ENCODE measurements at regions not wholly inside any gene's neighbourhood (a gene's known extent, or its start where the extent isn't known, plus 50 kb on each side); places are given as distances from the start of the nearest gene placed in this dataset.
A peak's percentile ranks its signal among the peaks of the same experiment; 100 is the strongest.
"Not testable (repeated sequence)": the region's sequence is repeated elsewhere in the genome, so short reads cannot be mapped to it uniquely, and the experiment has no call there.

DNA sequence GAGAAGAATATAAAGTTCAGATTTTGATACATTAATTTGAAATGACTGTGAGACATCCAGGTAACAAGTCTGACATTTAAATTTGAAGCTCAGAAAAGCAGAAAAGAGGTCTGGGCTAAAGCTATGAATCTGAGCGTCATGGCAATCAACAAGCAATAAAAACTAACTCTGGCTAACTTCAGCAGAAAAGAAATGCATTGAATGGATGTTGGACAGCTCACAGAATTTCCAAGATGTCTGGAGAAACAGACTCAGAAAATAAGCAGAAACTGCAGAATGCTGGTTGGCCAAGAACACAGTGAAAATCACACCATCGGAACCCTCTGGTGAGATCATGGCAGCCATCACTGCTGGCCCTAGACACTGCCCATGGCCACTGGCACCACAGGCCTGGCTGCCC is 366.6 kb downstream of the METTL4 start:
- no peak for DNase-seq

DNA sequence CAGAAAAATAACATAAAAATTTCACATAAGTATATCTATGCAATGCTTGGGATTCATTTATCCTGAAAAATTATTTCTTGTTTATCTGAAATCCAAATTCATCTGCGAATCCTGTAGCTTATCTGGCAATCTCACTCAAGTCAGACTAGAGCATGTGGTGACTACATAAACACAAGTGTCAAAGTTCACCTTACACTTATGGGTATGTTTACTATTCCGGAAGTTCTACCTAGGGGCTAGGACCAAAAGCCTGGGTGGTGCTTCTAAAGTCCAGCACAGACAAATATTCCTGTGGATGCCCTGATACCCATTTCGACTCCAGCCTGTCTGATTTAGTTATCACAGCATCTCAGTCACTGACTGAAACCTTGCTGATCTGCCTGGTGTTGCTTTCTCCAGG is 364.0 kb downstream of the METTL4 start:
- DNase-seq = no peak

DNA sequence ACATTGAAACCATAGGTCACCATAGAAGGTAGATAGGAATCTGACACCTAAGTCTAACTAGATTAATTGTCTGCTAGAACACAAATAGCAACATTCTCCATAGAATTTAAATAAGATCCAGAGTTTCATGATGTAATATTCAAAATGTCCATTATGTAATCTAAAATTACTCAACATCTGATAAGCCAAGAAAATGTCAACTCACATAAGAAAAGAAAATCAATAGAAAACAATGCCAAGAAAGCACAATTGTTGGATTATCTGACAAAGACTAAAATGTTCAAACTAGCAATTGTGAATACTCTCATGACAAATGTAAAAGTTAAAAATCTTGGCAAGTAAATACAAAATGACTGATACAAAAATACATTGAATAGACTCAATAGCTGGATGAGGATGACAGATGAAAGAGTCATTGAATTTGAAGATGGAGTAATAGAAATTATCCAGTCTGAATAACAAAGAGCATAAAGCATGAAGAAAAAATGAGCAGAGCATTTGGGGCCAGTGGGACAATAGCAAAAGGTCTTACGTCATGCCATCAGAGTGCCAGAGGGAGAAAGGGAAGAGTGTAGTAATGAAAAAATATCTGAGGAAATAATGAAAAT is 358.6 kb downstream of the METTL4 start:
- no peak for DNase-seq

DNA sequence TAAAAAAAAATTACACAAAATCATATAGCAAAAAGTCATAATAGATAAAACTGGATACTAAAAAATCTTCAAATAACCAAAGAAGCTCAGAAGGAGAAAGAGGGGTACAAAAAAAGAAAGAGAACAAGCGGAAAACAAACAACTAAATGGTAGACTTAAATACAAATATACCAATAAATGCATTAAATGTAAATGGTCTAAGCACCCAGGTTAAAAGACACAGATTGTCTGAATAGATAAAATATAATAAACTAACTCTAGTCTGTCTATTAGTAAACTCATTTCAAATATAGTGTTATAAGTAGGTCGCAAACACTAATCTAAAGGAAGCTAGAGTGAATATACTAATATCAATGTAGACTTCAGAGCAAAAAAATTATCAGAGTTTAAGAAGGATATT is 357.4 kb downstream of the METTL4 start:
- DNase-seq = no peak

DNA sequence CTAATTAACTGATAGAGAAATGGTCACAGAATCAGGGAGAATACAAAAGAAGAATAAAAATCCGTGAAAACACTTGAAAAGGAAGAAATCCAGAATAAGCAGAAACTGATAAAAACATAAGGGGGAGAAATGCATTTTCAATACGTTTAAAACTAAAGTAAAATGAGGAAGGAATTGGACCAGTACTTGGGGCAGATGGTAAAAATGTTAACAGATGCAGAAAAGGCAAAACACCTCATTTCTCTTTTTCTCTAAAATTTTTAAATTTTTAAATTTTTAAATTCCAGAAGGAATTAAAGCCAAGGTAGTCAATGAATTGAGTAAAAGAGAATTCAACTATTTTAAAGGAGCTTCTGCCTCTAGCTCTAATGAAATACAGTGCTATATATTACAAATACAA is 353.9 kb downstream of the METTL4 start:
- DNase-seq = no peak

DNA sequence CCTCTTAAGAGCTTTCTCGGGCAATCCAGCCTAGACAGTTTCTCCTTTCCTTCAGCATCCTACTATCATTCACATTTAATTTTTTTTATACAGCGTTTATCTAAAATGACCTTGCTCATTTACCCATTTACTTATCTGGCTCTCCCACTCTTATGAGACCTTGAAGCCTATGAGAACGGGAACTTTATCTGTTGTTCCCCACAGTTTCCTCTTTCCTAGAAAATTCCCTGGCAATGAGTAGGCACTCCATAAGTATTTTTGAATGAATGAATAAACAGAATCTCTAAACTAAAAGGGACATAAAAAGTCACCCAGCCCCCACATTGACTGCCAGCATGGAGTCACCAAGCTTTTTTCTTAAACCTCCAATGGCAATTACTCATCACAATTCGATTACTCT is 353.2 kb downstream of the METTL4 start:
- no peak for DNase-seq

DNA sequence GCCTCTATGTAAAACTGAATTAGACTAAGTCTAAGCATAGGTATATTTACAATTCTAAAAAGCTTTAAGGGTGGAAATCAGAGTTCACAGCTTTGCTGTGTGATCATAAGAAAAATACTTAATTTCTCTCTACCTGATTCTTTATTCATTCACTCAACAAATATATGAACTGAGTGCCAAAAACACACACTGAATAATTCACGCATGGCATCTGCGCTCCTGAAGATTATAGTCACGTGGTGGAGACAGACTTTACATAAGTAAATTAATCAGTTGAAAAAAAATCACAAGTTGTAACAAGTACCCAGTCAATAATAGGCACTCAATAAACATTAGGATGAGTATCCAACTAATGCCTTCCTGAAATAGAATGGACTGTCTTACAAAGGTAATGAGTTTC is 351.6 kb downstream of the METTL4 start:
- no peak for DNase-seq

DNA sequence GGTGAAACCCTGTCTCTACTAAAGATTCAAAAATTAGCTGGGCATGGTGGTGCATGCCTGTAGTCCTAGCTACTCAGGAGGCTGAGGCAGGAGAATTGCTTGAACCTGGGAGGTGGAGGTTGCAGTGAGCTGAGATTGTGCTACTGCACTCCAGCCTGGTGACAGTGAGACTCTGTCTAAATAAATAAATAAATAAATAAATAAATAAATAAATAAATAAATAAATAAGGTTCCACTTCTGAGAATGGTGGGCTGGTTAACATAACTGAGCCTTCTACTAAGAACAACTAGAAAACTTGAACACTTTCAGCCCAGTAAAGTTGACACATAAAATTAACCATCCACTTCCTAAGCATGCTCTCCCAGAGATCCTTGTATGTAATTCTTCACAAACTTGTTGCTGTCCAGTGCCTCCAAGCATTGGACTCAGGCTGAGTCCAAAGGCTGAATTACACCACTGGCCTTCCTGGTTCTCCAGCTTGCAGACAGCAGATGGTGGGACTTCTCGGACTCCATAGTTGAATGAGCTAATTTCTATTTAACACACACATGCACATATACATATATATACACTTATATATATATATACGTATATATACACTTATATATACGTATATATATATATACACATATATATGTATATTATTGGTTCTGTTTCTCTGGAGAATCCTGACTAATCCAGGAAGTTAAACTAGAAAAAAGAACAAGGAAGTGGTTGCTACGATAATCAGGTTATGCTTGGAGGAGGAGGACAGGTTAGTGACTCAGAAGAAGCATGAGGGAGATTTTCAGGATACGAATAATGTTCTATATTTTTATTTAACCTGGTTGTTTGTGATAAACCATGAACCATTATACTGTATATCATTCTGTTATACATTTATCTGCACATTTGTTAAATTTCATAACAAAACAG is 348.8 kb downstream of the METTL4 start:
- no peak for DNase-seq

DNA sequence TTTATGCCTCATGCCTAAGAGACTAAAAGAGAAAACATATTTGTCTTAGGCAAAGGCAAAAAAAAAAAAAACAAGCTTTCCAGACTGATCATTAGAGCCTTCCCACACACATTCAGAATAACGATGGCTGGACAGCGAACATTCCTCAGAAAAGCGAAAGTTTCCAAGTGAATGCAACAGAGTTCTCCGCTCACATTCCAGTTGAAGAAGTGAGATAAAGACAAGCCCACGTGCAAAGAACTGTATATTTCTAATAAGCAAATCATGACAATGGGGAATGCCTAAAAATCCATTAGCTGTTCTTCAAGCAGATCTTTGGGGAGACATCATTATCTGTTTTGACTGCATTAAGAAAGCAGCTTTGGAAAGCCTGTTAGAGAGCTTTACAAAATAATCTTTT is 347.9 kb downstream of the METTL4 start:
- no peak for DNase-seq

DNA sequence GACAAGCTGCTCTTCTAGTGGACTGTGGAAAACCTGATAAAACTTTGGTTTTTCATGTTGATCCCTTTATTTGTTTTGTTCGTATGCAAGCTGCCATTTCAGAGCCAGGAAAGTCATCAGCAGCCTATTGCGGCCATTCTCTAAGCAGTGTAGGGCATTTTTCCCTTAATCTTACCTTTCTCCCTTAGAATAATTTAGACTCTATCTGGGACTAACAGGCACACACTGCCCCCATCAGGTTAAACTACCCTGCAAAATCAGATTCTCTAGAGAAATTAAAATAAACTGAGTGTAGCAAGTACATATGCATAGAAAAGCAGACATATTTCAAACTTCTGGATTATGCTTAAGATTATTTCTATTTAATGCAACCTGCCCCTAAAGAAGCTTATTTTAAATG is 347.5 kb downstream of the METTL4 start:
- DNase-seq = peak; percentile 42

DNA sequence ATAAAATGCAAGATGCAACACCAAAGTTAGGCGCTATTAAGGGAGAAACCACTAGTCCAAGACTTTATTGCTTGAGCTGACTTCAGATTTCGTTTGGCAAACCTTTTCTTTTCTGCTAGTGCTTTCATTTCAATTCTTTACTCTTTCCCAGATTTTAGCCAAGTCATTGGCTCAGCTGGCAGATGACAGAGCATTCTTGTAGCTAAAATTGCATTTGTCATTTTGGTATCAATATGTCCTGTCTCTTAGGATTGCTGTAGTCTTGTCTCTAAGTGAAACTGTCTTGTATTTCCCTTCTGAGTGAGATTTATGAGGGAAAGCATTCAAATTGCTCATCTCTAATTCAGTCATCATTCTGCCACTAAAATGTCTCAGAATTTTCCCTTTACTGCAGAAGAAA is 335.1 kb downstream of the METTL4 start:
- no peak for DNase-seq

DNA sequence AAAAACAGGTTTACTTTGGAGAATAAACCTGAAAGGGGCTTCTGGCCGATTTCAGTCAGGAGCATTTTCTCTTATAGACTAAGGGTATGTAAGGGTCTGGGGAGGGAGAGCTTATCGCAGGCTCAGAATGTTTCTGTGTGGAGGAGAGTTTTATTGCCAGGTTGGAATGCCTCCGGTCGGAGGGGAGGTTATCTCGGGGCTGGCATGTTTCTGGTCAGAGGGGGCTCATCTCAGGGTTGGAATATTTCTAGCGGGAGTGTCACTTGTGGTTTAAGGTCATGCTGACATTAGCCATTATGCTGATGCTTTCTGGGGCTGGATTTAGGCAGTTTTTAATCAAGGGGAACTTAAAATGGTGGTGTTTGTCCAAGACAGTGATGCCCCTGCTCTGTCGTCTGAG is 333.6 kb downstream of the METTL4 start:
- no peak for DNase-seq

DNA sequence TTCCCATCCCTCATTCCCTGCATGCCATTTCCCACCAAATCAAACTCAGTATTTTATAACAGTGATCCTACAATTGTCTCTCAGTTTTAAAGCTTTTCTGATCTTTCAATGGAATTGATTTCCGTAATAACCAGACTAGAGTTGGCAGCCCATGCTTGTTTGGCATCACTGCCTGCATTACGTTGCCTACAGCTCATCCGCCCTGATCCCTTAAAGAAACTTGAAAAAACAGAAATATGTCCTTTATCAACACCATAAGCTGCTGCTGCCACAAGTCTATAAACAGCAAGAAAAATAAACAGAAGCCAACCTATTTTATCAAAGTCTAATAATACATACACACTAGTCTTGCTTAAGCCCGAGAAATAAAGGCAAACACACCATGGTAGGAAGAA is 331.0 kb downstream of the METTL4 start:
- DNase-seq = no peak

DNA sequence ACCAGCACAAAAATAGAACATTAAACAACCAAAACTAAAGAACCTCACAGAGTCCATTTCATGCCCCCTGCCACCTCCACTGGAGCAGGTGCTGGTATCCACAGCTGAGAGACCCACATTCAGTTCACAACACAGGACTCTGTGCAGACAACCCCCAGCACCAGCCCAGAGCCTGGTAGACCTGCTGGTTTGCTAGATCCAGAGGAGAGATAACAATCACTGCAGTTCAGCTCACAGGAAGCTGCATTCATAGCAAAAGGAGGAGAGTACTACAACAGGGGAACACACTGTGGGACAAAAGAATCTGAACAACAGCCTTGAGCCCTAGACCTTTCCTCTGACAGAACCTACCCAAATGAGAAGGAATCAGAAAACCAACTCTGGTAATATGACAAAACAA is 326.7 kb downstream of the METTL4 start:
- no peak for DNase-seq

DNA sequence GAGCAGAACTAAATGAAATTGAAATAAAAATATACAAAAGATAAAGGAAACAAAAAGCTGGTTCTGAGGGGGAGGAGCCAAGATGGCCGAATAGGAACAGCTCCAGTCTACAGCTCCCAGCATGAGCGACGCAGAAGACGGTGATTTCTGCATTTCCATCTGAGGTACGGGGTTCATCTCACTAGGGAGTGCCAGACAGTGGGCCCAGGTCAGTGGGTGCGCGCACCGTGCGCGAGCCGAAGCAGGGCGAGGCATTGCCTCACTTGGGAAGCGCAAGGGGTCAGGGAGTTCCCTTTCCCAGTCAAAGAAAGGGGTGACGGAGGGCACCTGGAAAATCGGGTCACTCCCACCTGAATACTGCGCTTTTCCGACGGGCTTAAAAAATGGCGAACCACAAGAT is 324.2 kb downstream of the METTL4 start:
- DNase-seq = not testable (repeated sequence)

DNA sequence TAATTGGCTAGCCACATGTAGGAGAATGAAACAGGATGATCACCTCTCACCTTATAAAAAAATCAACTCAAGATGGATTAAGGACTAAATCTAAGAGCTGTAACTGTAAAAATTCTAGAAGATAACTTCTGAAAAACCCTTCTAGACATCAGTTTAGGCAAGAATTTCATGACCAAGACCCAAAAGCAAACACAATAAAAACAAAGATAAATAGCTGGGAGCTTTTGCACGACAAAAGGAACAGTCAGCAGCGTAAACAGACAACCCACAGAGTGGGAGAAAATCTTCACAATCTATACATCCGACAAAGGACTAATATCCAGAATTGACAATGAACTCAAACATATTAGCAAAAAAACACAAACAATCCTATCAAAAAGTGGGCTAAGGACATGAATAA is 316.3 kb downstream of the METTL4 start:
- DNase-seq = no peak

DNA sequence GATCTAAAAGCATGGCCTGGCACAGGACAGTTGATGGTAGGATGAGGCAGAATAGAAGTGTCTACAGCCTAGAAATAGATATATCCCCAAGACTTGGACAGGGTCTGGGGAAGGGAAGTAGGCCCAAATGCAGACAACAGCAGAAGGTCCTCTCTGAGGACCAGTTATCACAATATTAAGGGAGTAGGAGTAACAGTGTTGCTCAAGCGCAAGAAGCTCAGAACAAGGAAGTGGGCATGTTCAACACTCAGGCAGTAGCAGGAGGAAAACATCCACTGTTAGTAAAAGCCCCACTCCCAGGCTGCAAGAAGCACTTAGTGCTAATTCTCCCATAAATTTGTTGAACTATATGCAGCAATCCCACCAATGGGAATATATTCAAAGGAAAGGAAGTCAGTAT is 314.7 kb downstream of the METTL4 start:
- DNase-seq = no peak

DNA sequence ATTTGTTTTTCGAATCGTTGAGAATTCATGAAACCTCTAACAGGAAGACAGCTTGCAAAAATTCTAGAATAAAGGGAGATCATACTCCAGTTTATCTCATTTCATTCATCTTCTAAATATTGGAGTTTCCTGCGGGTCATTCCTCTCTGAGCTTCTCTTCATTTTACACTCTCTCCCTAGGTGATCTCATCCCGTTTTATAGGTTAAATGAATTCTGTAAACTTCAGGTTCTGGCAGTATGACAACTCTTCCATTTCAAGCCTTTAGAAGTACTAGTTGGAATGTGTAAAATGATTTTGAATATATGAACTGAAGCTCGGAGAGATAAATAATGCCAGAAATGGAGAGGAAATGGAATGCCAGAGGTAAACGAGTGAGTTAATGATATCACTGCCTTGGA is 312.4 kb downstream of the METTL4 start:
- no peak for DNase-seq

DNA sequence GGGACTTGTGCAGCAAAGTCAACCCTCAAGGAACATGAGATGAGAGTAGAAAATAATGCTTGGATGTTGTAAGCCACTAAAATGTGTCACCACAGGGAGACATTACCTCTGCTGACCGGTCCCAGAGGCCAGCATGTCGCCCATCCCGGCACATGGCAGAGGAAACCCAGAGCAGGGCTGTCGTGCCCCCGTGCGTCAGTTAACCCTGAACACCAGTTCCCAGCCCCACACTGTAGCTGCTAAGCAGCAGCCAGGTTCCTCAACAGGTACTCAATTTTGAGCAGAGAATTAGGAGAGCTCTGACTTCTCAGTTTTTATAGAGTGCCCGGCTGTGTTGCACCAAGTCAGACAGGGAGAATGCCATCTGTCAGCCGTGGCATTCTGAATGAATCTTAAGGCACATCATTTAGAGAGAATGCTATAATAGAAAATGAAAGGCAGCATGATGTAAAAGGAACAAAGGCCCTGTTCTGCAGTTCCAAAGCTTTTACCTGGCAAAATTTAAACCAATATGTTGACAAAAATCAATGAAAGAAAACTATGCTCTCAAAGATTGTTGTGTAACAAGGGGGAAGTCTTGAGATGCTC is 307.9 kb downstream of the METTL4 start:
- no peak for DNase-seq

DNA sequence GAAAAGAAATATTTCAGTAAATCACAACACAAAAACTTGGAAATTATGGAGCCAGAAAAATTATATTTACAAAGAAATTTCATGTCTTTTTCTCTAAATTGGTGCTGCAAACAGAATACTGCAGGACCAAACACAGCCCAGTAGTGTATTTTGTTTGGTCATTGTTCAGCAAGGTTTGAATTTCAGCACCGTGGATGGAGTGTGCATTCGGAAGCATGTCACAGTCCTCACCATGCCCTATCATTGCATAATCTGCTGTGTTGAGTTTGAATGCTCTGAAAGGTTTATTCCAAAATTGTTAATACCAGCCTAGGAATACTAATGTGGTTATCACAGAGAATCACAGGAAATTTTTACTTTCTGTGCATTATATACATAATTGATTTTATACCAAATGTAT is 296.7 kb downstream of the METTL4 start:
- no peak for DNase-seq

DNA sequence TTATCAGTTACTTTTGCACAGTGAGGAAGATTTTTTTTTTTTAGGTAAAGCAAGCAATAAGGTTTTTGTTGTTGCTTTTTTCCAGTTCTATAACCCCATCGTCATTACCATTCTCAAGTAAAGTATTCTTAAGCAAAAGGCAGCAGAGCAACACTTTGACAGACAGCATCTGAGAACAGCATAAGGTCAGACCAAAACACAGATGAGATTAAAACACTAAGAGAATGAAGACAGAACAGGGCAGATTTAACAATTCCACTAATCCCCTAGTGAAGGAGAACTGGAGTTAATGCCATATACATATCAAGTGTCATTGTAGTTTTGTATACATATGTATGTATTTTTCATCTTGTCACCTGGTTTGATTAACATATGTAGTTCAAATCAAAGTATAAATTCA is 290.2 kb downstream of the METTL4 start:
- no peak for DNase-seq

DNA sequence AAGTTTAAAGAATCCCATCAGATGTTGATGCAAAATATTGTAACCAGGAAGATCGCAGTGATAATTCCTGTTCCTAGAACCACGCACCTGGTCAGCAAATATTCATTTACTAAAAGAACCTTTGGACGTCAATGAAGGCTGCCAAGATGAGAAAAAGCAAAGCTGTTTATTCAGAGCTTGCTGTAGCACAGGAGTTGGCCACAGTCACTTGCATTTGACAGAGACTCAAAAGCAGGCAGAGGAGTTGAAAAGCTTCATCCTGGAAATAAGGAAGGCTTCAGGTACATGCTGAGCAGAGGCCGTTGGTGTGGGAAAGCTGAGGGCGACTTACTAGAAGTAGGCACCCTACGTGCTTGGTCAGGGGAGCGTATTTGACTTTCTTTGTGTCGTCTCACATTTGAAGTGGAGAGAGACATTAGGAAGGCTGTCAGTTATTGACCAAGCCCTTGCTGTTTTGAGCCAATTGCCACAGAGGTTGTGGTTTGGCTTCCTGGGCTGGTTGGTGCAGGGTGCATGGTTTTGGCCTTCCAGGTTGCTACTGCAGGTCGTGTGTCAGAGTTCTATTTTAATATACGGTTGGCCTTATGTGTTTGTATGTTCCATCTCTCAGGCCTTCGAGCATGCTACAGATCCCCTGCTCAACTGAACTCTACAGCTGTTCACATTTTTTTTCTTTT is 289.6 kb downstream of the METTL4 start:
- DNase-seq = no peak

DNA sequence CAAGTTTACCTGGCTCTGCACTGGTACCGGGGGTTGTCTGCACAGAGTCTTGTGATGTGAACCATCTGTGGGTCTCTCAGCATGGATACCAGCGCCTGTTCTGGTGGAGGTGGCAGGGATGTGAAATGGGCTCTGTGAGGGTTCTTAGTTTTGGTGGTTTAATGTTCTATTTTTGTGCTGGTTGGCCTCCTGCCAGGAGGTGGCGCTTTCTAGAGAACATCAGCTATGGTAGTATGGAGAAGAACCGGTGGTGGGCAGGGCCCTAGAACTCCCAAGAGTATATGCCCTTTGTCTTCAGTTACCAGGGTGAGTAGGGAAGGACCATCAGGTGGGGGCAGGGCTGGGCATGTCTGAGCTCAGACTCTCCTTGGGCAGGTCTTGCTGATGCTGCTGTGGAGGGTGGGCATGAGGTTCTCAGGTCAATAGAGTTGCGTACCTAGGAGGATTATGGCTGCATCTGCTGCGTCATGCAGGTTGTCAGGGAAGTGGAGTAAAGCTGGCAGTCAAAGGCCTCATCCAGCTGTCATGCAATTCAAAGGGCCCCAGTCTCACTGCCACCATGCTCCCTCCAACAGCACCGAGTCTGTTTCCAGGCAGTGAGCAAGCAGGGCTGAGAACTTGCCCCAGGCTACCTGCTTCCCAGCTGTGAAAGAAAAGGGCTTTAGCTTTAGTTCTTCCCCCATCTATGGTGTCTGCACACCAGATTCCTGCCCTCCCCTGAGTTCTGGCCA is 278.0 kb downstream of the METTL4 start:
- no peak for DNase-seq

All from NCI-H1694 treated with DMSO at 0.1 percent for 48 hours (cell line).